ENCODE measurements at regions not wholly inside any gene's neighbourhood (a gene's known extent, or its start where the extent isn't known, plus 50 kb on each side); places are given as distances from the start of the nearest gene placed in this dataset.
A peak's percentile ranks its signal among the peaks of the same experiment; 100 is the strongest.

DNA sequence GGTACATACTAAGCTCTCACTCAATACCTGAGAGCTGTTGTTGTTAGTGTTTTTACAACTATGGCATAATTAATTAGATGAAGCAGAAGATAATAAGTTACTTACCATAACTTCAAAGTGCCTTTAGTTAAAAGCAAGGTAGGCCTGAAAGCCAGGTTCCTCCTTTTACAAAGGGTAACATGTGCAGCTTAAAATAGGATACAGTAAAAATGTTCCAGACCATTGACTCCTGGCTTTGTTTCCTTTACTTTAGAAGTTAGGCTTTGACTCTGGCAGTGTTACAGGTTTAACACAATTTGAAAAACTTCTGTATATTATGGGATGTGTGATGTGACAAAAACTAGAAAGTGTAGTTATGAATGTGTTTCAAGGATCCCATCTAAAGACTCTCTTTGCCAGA lies 522.5 kb downstream of the EPM2A start:
- DNase-seq (ENCODE audit: low spot score in 2 of 2) (no peak), FAIRE-seq (no peak)

GRCh38 chr6:145213614-145214013 lies 521.7 kb downstream of the EPM2A start:
- DNase-seq (ENCODE audit: low spot score in 2 of 2) (no peak), FAIRE-seq (no peak)

- no peak for DNase-seq (ENCODE audit: low spot score in 2 of 2)
- FAIRE-seq, result peak; percentile 24
These were observed 520.8 kb downstream of the EPM2A start for GRCh38 chr6:145214570-145214969.

DNA sequence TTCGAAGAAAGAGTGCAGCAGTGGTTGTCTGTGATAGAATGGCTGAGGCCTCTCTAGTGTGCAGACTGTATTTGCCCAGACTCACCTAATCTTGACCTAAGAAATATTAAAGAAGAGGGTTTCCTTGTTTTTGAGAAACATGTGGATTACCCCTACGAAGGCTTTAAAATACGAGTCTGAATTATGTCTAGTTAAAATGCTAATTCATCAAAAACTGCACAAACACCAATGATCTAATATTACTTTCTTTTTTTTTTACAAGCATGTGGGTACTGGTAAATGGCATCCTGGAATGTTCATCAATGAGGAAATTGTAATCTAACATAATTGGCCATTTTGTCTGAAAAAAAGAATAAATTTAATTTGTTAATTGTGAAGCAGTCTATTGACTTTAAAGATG lies 510.9 kb downstream of the EPM2A start:
- DNase-seq (ENCODE audit: low spot score in 2 of 2), result no peak
- no peak for FAIRE-seq

- FAIRE-seq (no peak), DNase-seq (ENCODE audit: low spot score in 2 of 2) (no peak)
These were observed 509.8 kb downstream of the EPM2A start for GRCh38 chr6:145225500-145225899.

DNA sequence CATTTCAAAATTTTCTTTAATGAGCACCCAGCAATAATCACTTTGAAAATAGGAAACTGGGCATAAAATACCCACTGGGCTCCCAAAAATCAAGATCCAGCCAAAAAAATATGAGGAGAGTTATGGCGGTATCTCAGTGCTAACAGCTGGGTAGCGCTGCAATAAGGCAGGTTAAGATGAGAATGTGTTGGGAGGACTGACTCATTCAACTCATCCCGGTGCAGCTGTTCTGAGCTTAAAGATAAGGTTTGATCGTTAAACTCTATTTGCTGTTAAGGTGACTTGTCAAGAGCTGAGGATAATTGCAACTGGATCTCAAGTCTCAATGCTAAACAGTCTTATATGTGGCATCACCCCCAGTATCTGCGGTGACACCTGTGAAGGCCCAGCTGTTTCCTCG lies 507.7 kb downstream of the EPM2A start:
- FAIRE-seq (no peak), DNase-seq (ENCODE audit: low spot score in 2 of 2) (no peak)

DNA sequence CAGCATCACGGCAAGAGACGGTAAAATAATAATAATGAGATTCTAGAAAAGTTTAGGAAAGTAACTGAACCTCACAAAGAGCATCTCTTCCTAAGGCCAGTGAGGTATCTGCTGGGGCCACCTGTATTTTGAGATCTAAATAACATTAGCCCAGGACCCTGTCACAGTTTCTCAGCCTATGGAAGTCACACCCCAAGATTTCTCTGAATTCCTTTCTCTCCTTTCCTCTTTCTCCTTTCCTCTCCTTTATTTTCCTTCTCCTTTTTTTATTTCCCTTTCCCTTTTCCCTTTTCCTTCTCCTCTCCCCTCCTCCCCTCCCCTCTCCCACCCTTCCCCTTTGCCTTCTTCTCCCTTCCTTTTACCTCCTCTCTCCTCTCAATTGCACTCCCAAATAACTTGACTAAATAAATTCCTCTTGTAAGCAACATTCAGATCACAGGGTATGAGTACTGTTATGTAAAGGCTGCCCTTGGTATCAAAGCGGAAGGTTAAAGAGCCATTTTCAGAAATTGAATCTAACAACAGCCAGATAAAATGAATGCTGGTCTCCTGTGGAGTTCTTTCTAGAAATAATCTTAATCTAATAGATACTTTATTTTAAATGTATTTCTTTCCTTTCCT lies 506.2 kb downstream of the EPM2A start:
- FAIRE-seq (no peak), DNase-seq (ENCODE audit: low spot score in 2 of 2) (no peak)

DNA sequence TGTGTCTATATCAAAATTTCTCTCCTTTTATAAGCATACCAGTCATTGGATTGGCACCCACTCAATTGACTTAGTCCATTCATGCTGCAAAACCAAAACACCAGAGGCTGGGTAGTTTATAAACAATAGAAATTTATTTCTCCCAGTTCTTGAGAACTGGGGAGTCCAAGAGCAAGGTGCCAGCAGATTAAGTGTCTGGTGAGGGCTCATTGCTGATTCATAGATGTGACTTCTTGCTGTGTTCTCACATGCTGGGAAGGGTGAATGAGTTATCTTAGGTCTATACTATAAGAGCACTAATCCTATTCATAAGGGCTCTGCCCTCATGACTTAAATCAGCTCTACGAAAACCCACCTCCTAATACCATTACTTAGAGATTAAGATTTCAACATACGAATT lies 501.4 kb downstream of the EPM2A start:
- no peak for DNase-seq (ENCODE audit: low spot score in 2 of 2)
- FAIRE-seq, result no peak

DNA sequence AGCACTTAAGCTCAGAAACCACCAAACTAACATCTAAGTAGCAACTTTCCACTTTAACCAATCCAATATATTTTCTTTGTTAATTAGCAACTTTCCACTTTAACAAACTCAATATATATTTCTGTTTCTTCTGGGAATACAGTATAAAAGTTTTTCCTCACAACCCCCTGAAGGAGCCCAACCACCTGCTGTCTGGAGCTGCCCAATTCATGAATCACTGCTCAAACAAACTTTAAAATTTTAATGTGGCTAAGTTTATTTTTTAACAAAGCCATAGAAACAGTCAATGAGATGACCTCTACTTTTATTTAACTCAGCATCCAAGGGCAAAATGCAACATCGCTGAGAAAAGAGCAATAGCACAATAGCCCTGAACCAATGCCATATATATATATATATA lies 500.1 kb downstream of the EPM2A start:
- DNase-seq (ENCODE audit: low spot score in 2 of 2), result no peak
- FAIRE-seq, result no peak

DNA sequence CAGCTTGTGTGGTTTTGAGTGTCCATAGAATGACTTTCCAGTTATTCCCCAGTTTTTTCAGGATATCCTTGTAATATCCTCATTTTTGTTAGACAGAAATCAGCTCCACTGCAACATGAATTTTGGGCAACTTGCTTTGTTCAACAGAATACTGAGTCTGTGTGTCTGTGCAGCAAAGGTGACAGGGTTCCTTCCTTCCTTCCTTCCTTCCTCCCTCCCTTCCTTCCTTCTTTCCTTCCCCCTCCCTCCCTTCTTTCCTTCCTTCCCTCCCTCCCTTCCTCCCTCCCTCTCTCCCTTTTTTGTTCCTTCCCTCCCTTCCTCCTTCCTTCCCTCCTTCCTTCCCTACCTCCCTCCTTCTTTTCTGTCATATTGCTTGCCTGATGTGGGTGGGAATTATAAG lies 496.5 kb downstream of the EPM2A start:
- DNase-seq (ENCODE audit: low spot score in 2 of 2) (no peak), FAIRE-seq (no peak)

DNA sequence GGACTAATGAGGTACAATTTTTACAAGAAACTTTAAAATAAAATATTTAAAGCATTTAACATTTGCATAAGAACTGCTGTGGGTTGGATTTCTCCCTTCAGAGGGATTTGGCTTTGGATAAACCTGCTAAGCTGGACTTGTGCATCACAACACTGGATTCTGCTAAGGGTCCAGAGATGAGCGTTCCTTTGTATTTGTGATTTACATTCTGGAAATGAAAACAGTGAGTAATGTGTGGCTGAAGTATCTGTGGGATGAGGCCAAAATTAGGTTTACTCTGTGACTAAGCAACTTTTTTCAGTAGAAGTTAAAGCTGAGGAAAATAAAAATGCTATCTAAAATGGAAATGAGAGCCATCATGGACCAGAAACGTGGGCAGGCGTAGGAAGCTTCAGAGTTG lies 494.3 kb downstream of the EPM2A start:
- no peak for FAIRE-seq
- peak in 1 of 2 donors; percentile 4 for DNase-seq (ENCODE audit: low spot score in 2 of 2)

GRCh38 chr6:145241721-145242120 lies 493.6 kb downstream of the EPM2A start:
- FAIRE-seq (no peak), DNase-seq (ENCODE audit: low spot score in 2 of 2) (no peak)

DNA sequence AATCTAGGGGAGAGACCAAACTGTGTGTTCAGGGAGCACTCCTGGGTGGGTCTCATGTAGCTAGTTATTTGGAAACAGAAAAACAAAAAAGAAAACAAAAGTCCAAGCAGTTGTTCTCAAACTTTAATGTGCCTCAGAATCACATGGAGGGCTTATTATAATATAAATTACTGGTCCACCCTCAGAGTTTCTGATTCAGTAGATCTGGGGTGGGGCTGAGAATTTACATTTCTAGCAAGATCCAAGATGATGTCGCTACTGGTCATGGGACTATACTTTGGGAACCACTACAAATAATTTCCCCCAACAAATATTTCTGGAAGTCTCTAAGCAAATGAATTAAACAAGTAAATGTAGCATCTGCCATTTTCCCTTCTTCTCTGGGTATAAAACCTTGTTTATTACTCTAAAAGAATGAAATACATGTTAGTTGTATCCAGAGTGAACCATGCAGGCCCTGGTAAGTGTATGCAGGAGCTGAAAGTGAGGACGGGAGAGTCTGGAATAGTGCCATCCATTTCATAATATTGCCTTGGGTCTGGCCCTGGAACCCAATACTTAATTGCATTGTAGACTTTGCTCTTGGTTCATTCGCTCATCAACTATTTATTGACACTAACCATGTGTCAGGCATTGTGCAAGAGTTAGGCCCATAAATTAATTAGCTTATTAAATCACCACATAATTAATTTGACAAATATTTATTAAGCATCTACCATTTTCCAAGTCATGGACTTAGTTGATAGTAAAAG lies 490.8 kb downstream of the EPM2A start:
- DNase-seq (ENCODE audit: low spot score in 2 of 2), result no peak
- FAIRE-seq, result no peak

DNA sequence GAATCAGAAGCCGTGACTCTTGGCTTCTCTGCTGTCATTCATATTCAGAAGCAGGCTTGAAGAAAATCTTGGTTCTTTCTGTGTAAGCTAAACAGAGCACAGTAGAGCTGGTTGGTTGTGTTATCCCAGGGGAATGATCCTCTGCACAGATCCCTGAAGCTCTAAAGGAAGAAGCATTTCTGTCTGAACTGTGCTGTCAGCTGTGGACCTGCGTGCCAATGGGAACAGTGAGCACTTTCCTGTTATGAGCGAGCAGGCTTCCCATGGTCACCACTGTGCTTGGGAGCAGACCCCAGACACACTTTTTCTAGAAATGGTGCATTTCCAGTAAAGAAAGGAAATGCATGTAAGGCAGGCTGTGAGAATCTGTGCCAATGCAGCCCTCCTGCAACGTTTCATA lies 490.2 kb downstream of the EPM2A start:
- DNase-seq (ENCODE audit: low spot score in 2 of 2), result no peak
- FAIRE-seq, result no peak

- DNase-seq (ENCODE audit: low spot score in 2 of 2), result no peak
- no peak for FAIRE-seq
These were observed 487.5 kb downstream of the EPM2A start for GRCh38 chr6:145247692-145248419.

GRCh38 chr6:145250436-145250835 lies 484.9 kb downstream of the EPM2A start:
- DNase-seq (ENCODE audit: low spot score in 2 of 2) (no peak), FAIRE-seq (no peak)

- no peak for FAIRE-seq
- DNase-seq (ENCODE audit: low spot score in 2 of 2), result no peak
These were observed 482.6 kb downstream of the EPM2A start for GRCh38 chr6:145252737-145253136.

DNA sequence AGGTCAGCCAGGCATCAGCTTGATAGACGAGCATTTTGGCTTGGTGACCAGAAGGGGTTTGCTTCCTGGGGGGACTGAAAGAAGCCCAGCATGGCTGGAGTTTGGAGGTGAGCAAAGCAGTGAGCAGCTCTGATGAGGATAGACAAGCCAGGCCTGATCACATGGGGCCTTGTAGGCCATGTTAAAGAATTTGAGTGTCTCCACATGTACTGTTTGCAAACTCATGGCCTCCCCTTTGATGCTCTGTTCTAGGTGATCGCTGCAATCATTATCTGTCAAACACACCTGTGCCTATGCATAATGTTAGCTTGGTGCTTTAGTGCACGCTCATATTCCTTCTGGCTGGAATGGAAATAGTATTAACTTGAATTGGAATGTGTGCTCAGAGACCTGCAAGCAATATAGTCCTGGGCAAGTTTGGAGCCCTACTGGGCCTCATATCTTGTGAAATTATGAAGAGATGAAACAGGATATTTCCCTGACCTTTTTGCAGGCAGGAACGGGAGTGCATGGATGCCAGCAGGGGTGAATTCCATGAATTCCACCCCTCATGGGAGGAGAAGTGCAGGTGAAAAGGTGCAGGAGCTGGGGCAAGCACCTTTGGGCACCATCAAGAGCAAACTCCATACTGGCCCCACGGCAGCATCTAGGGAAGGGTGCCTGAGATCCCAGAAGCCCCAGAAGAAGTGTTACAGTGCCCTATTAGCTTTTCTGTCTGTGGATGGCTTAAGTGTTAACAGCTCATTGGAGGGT lies 480.5 kb downstream of the EPM2A start:
- DNase-seq (ENCODE audit: low spot score in 2 of 2) (no peak), FAIRE-seq (no peak)

- no peak for FAIRE-seq
These were observed 477.6 kb downstream of the EPM2A start for GRCh38 chr6:145257704-145258103.

GRCh38 chr6:145258122-145258521 lies 477.2 kb downstream of the EPM2A start:
- no peak for DNase-seq (ENCODE audit: low spot score in 2 of 2)
- FAIRE-seq, result no peak

More at GRCh38 chr6:145257704-145258103, 477.6 kb downstream of the EPM2A start:
- no peak for DNase-seq (ENCODE audit: low spot score in 2 of 2)
